ENCODE measurements at regions not wholly inside any gene's neighbourhood (a gene's known extent, or its start where the extent isn't known, plus 50 kb on each side); places are given as distances from the start of the nearest gene placed in this dataset.
A peak's percentile ranks its signal among the peaks of the same experiment; 100 is the strongest.

DNA sequence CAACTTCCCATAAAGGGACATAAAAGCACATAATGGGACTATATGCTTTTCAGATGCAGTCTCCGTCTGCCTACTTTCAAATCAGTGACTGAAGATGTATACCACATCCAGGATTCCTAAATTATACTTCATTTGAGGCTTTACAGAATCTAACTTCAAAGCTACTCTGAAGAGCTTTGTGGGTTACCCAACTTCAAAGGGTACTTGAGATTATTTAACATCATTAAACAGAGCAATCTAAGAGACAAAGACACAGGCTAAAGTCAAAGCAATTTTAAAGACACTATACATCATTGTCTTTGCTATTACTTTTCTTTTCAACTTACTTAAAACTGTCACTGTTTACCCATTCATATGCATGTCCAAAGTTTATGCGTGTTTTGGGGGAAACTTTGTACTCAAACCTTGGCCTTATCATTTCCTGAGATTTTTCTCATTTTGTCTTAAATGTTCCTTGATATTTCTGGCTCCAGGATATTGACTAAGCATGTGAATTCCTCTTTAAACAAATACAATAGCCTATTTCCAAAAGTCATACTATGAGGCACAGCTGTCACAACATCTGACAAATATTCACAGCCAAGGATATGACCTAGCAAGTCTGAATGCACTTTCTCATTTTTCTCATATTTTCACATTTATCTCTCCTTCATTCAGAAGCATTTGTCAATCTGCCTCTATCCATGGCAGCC is 1985.1 kb upstream of the PIK3C3 start:
- TF ChIP-seq CTCF (IDR thresholded peaks at IDR 0.05; ENCODE audit: extremely low read depth in 1 of 2, insufficient read depth in 1 of 2, low read depth in 1 of 2, low read length in 2 of 2) (no peak), EZH2 (IDR thresholded peaks at IDR 0.05; ENCODE audit: borderline replicate concordance, low read depth, low read length, severe bottlenecking) (no peak), FOS (IDR thresholded peaks at IDR 0.05; ENCODE audit: borderline replicate concordance, insufficient read depth, low read length) (peak; percentile 82), POLR2A (IDR thresholded peaks at IDR 0.05; ENCODE audit: low read depth, low read length) (peak; percentile 69)
- TF ChIP-seq, protein P1, sequence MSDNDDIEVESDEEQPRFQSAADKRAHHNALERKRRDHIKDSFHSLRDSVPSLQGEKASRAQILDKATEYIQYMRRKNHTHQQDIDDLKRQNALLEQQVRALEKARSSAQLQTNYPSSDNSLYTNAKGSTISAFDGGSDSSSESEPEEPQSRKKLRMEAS (IDR thresholded peaks at IDR 0.05; ENCODE audit: insufficient read depth, insufficient read length), result no peak

Measured in endothelial cell of umbilical vein (primary cell).